ENCODE measurements at regions not wholly inside any gene's neighbourhood (a gene's known extent, or its start where the extent isn't known, plus 50 kb on each side); places are given as distances from the start of the nearest gene placed in this dataset.

GRCh38 chrX:95383778-95384177 lies 1300.9 kb upstream of the DIAPH2 start:
- no peak for TF ChIP-seq POLR2A (IDR thresholded peaks at IDR 0.05)
- TF ChIP-seq, protein P1, sequence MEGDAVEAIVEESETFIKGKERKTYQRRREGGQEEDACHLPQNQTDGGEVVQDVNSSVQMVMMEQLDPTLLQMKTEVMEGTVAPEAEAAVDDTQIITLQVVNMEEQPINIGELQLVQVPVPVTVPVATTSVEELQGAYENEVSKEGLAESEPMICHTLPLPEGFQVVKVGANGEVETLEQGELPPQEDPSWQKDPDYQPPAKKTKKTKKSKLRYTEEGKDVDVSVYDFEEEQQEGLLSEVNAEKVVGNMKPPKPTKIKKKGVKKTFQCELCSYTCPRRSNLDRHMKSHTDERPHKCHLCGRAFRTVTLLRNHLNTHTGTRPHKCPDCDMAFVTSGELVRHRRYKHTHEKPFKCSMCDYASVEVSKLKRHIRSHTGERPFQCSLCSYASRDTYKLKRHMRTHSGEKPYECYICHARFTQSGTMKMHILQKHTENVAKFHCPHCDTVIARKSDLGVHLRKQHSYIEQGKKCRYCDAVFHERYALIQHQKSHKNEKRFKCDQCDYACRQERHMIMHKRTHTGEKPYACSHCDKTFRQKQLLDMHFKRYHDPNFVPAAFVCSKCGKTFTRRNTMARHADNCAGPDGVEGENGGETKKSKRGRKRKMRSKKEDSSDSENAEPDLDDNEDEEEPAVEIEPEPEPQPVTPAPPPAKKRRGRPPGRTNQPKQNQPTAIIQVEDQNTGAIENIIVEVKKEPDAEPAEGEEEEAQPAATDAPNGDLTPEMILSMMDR (IDR thresholded peaks at IDR 0.05) = no peak

All from breast epithelium (tissue), 3 donors.